ENCODE measurements at regions not wholly inside any gene's neighbourhood (a gene's known extent, or its start where the extent isn't known, plus 50 kb on each side); places are given as distances from the start of the nearest gene placed in this dataset.

DNA sequence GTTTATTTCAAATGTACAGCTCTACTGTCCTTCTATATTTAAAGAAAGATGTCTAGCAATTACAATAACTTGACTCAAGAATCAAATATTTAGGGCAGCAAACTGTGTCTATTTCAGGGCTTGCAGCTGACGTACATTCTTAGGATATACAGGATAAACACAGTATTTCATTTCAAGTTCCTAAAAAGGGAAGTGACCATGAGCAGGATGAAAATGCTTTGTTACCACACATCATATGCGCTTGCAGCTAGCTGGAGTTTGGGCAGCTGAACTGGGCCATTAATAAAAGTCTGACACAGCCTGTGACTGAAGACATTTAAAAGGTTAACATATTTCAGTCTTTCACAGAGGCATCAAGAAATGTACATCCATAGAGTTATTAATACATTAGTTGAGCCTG, 264.6 kb upstream of the TRIB2 start:
- TF ChIP-seq, protein P1, sequence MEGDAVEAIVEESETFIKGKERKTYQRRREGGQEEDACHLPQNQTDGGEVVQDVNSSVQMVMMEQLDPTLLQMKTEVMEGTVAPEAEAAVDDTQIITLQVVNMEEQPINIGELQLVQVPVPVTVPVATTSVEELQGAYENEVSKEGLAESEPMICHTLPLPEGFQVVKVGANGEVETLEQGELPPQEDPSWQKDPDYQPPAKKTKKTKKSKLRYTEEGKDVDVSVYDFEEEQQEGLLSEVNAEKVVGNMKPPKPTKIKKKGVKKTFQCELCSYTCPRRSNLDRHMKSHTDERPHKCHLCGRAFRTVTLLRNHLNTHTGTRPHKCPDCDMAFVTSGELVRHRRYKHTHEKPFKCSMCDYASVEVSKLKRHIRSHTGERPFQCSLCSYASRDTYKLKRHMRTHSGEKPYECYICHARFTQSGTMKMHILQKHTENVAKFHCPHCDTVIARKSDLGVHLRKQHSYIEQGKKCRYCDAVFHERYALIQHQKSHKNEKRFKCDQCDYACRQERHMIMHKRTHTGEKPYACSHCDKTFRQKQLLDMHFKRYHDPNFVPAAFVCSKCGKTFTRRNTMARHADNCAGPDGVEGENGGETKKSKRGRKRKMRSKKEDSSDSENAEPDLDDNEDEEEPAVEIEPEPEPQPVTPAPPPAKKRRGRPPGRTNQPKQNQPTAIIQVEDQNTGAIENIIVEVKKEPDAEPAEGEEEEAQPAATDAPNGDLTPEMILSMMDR (IDR thresholded peaks at IDR 0.05), result no peak
- TF ChIP-seq EP300 (IDR thresholded peaks at IDR 0.05) (no peak), POLR2A (IDR thresholded peaks at IDR 0.05) (no peak)

Measured in suprapubic skin (tissue), 3 donors.